ENCODE measurements at regions not wholly inside any gene's neighbourhood (a gene's known extent, or its start where the extent isn't known, plus 50 kb on each side); places are given as distances from the start of the nearest gene placed in this dataset.

DNA sequence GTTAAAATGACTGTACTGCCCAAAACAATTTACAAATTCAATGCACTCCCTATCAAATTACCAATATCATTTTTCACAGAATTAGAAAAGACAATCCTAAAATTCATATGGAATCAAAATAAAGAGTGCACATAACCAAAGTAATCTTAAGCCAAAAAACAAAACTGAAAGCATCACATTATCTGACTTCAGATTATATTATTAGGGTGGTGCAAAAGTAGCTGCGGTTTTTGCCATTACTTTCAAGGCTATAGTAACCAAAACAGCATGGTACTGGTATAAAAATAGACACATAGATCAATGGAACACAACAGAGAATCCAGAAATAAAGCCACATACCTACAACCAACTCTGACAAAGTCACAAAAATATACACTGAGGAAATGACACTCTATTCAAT, 396.6 kb downstream of the EIPR1 start:
- Histone ChIP-seq H3K4me1 (ENCODE audit: control insufficient read depth, extremely low read depth, insufficient read depth, low read length) (no peaks in the 10 kb centered on the region), H3K36me3 (ENCODE audit: control insufficient read depth, insufficient read depth, low read length) (no peaks in the 10 kb centered on the region), H3K27ac (ENCODE audit: insufficient read depth, low read length) (no peak overlapping the region), H3K4me3 (replicated peaks in 1 of 4; ENCODE audit: control extremely low read depth in 1 of 4, insufficient read depth in 1 of 4, low read depth in 3 of 4, low read length in 4 of 4) (no peak overlapping the region), H3K9me3 (ENCODE audit: control insufficient read depth, insufficient read depth, low read depth, low read length) (no peaks in the 10 kb centered on the region), H4K20me1 (ENCODE audit: control insufficient read depth, extremely low read depth, insufficient read depth, low read length) (no peaks in the 10 kb centered on the region), H3K79me2 (ENCODE audit: control insufficient read depth, insufficient read depth, low read length) (no peaks in the 10 kb centered on the region), H3K9ac (ENCODE audit: insufficient read depth, low read length) (no peak overlapping the region), H3K4me2 (ENCODE audit: extremely low read depth, insufficient read depth, low read length) (no peak overlapping the region), H3K27me3 (ENCODE audit: control insufficient read depth, insufficient read depth, low read length) (no peaks in the 10 kb centered on the region), H2AFZ (ENCODE audit: low read length) (no peak overlapping the region)
- DNase-seq (ENCODE audit: low read depth in 2 of 2) = no peak
- no peak for TF ChIP-seq EZH2 (IDR thresholded peaks at IDR 0.05; ENCODE audit: low read length, missing control alignments)
- TF ChIP-seq, protein P1, sequence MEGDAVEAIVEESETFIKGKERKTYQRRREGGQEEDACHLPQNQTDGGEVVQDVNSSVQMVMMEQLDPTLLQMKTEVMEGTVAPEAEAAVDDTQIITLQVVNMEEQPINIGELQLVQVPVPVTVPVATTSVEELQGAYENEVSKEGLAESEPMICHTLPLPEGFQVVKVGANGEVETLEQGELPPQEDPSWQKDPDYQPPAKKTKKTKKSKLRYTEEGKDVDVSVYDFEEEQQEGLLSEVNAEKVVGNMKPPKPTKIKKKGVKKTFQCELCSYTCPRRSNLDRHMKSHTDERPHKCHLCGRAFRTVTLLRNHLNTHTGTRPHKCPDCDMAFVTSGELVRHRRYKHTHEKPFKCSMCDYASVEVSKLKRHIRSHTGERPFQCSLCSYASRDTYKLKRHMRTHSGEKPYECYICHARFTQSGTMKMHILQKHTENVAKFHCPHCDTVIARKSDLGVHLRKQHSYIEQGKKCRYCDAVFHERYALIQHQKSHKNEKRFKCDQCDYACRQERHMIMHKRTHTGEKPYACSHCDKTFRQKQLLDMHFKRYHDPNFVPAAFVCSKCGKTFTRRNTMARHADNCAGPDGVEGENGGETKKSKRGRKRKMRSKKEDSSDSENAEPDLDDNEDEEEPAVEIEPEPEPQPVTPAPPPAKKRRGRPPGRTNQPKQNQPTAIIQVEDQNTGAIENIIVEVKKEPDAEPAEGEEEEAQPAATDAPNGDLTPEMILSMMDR (conservative IDR thresholded peaks at IDR 0.05 in 1 of 2, IDR thresholded peaks at IDR 0.05 in 1 of 2; ENCODE audit: low read depth in 1 of 2, low read length in 2 of 2) = no peak

DNA sequence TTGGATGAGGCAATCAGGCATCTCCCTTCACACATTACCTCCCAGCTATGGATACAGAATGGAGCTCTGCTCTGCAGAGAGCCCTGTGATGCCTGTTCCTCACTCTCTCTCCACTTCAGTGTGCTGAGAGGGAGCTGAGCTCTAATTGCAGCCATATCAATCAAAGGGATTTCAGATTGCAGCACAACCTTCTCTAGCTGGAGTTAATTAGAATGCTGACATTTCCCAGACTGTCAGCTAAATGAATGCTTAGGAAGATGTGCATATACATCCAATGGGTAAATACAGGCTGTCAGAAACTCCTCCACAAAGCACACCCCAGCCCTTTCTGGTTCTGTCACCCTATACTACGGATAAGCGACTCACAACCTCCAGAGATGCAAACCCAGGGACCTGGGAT, 402.6 kb downstream of the EIPR1 start:
- DNase-seq (ENCODE audit: low read depth in 2 of 2) = no peak
- Histone ChIP-seq H3K4me3 (replicated peaks in 1 of 4; ENCODE audit: control extremely low read depth in 1 of 4, insufficient read depth in 1 of 4, low read depth in 3 of 4, low read length in 4 of 4) (no peak overlapping the region), H4K20me1 (ENCODE audit: control insufficient read depth, extremely low read depth, insufficient read depth, low read length) (no peaks in the 10 kb centered on the region), H3K4me1 (ENCODE audit: control insufficient read depth, extremely low read depth, insufficient read depth, low read length) (no peaks in the 10 kb centered on the region), H3K4me2 (ENCODE audit: extremely low read depth, insufficient read depth, low read length) (no peak overlapping the region), H3K9ac (ENCODE audit: insufficient read depth, low read length) (no peak overlapping the region), H3K27ac (ENCODE audit: insufficient read depth, low read length) (no peak overlapping the region), H3K79me2 (ENCODE audit: control insufficient read depth, insufficient read depth, low read length) (no peaks in the 10 kb centered on the region), H2AFZ (ENCODE audit: low read length) (no peak overlapping the region), H3K27me3 (ENCODE audit: control insufficient read depth, insufficient read depth, low read length) (no peaks in the 10 kb centered on the region), H3K9me3 (ENCODE audit: control insufficient read depth, insufficient read depth, low read depth, low read length) (no peaks in the 10 kb centered on the region), H3K36me3 (ENCODE audit: control insufficient read depth, insufficient read depth, low read length) (no peaks in the 10 kb centered on the region)
- TF ChIP-seq, protein P1 (conservative IDR thresholded peaks at IDR 0.05 in 1 of 2, IDR thresholded peaks at IDR 0.05 in 1 of 2; ENCODE audit: low read depth in 1 of 2, low read length in 2 of 2) = no peak
- no peak for TF ChIP-seq EZH2 (IDR thresholded peaks at IDR 0.05; ENCODE audit: low read length, missing control alignments)

DNA sequence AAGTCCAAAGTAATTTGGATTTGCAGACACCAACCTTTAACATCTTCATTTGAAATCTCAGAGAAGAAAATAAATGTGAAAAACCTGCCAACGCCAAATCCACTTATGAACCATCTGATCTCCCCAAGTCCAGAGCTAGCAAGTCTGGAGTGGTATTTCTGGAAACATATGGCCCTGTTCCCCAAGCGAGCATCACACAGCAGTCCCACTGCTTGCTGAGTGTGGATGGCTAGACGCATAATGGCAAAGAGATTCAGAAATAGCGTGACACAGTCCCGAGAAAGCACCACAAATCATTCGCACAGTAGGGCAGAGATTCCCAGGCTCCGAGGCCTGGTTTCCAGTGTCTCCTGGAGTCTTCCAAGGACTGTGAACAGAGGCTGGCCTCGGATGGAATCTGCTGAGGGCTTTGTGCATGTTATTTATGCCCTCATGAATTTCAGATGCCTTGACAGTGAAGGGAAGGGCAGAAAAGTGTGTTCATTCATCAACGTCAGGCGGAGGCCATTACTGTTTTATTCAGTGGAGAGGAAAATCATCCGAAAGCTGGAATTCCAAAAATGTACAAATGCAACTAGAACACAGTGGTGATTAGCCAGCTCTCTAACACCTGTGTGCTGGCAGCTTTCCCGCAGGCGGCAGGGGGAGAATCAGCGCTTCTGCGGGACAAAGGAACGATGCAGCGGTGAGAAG, 417.0 kb downstream of the EIPR1 start:
- Histone ChIP-seq H3K4me3 (replicated peaks in 1 of 4; ENCODE audit: control extremely low read depth in 1 of 4, insufficient read depth in 1 of 4, low read depth in 3 of 4, low read length in 4 of 4) (no peak overlapping the region), H3K36me3 (ENCODE audit: control insufficient read depth, insufficient read depth, low read length) (no peaks in the 10 kb centered on the region), H3K4me2 (ENCODE audit: extremely low read depth, insufficient read depth, low read length) (no peak overlapping the region), H4K20me1 (ENCODE audit: control insufficient read depth, extremely low read depth, insufficient read depth, low read length) (no peaks in the 10 kb centered on the region), H3K4me1 (ENCODE audit: control insufficient read depth, extremely low read depth, insufficient read depth, low read length) (no peaks in the 10 kb centered on the region), H3K27ac (ENCODE audit: insufficient read depth, low read length) (no peak overlapping the region), H3K9me3 (ENCODE audit: control insufficient read depth, insufficient read depth, low read depth, low read length) (no peaks in the 10 kb centered on the region), H2AFZ (ENCODE audit: low read length) (no peak overlapping the region), H3K79me2 (ENCODE audit: control insufficient read depth, insufficient read depth, low read length) (no peaks in the 10 kb centered on the region), H3K9ac (ENCODE audit: insufficient read depth, low read length) (no peak overlapping the region), H3K27me3 (ENCODE audit: control insufficient read depth, insufficient read depth, low read length) (no peaks in the 10 kb centered on the region)
- TF ChIP-seq, protein P1 (conservative IDR thresholded peaks at IDR 0.05 in 1 of 2, IDR thresholded peaks at IDR 0.05 in 1 of 2; ENCODE audit: low read depth in 1 of 2, low read length in 2 of 2) = no peak
- TF ChIP-seq EZH2 (IDR thresholded peaks at IDR 0.05; ENCODE audit: low read length, missing control alignments) = no peak
- no peak for DNase-seq (ENCODE audit: low read depth in 2 of 2)

Data from fibroblast of lung (primary cell).